Fibroblast of the aortic adventitia (primary cell): ENCODE measurements at regions not wholly inside any gene's neighbourhood (a gene's known extent, or its start where the extent isn't known, plus 50 kb on each side); places are given as distances from the start of the nearest gene placed in this dataset.
"Not testable (repeated sequence)": the region's sequence is repeated elsewhere in the genome, so short reads cannot be mapped to it uniquely, and the experiment has no call there.

ENCODE experiments used
- DNase-seq: peaks from one replicate; pipeline ENCODE4 v3.0.0-alpha.2; 2010; ENCODE audit warnings: low read depth
- H3K4me3 ChIP-seq: 2 replicates; pipeline ENCODE4 v1.5.1; 2011; ENCODE audit warnings: low read depth, mild to moderate bottlenecking, control low read depth, low read length, moderate library complexity
- CTCF ChIP-seq: IDR thresholded peaks from 2 replicates; pipeline ENCODE4 v1.5.1; 2011; ENCODE audit warnings: mild to moderate bottlenecking, low read length, control low read depth, inconsistent platforms; ENCODE audit not compliant: insufficient read depth

GRCh38 chr2:109669731-109670130, 55.6 kb downstream of the SOWAHC start:
- no peak for DNase-seq
- no peak for TF ChIP-seq CTCF
- no peak overlapping the region for H3K4me3 ChIP-seq

- H3K4me3 ChIP-seq, result no peak overlapping the region
- no peak for DNase-seq
- TF ChIP-seq CTCF, result no peak
Measured at GRCh38 chr2:109670556-109671411, 56.6 kb downstream of the SOWAHC start.

GRCh38 chr2:109674894-109675534, 60.9 kb downstream of the SOWAHC start:
- H3K4me3 ChIP-seq, result no peak overlapping the region
- DNase-seq, result no peak
- no peak for TF ChIP-seq CTCF

- no peak for DNase-seq
- H3K4me3 ChIP-seq, result no peak overlapping the region
- TF ChIP-seq CTCF, result no peak
Measured at GRCh38 chr2:109675666-109676345, 61.6 kb downstream of the SOWAHC start.

- DNase-seq, result no peak
- no peak for TF ChIP-seq CTCF
- H3K4me3 ChIP-seq, result no peak overlapping the region
Measured at GRCh38 chr2:109676346-109676902, 62.3 kb downstream of the SOWAHC start.

GRCh38 chr2:109677121-109677731, 63.1 kb downstream of the SOWAHC start:
- DNase-seq, H3K4me3 ChIP-seq: not testable (repeated sequence)
